Endothelial cell of umbilical vein (primary cell): ENCODE measurements at regions not wholly inside any gene's neighbourhood (a gene's known extent, or its start where the extent isn't known, plus 50 kb on each side); places are given as distances from the start of the nearest gene placed in this dataset.

Experiments
- BruUV-seq: library from RNA; stranded (reverse); fragments of 400-500 nt; replicated peaks from 2 replicates; lab custom pipeline; 2021; lab: Mats Ljungman, UMichigan
- CTCF ChIA-PET: fragments of 300-600, 350-600 bp; sonication (Branson Sonifier 250); formaldehyde crosslinking; loops from one replicate; lab custom pipeline; 2021; ENCODE audit warnings: antibody characterized with exemption, inconsistent platforms; lab: Charles Lee
- POLR2A ChIA-PET: fragments of 300-600, 350-600 bp; sonication (Branson Sonifier 250); formaldehyde crosslinking; loops from one replicate; lab custom pipeline; 2021; ENCODE audit warnings: antibody characterized with exemption, inconsistent platforms; lab: Charles Lee
- DNase-seq: peaks from one replicate; pipeline ENCODE4 v3.0.0-alpha.2; 2011; ENCODE audit warnings: low read depth, low spot score
- FAIRE-seq: peaks from 2 replicates; lab custom pipeline; 2011; peaks lifted over from hg19 to GRCh38; lab: Jason Lieb, UNC
- H2AFZ ChIP-seq: 2 replicates; pipeline ENCODE4 v1.6.0; 2012; ENCODE audit warnings: low read depth, low read length, control low read depth, inconsistent platforms
- H3K27ac ChIP-seq: 2 replicates; pipeline ENCODE4 v1.5.1; 2011; ENCODE audit warnings: low read depth, mild to moderate bottlenecking, control low read depth, low read length, moderate library complexity; ENCODE audit not compliant: insufficient read depth
- H3K27me3 ChIP-seq, 2 experiments: 2 replicates each; pipeline versions ENCODE4 v1.6.0 to v1.6.1; 2011; ENCODE audit warnings: low read length in 2 of 2, mixed read lengths in 1 of 2; ENCODE audit not compliant: control insufficient read depth in 2 of 2, insufficient read depth in 2 of 2
- H3K36me3 ChIP-seq, 2 experiments: 2 replicates in 1 of 2; 3 replicates in 1 of 2; pipeline ENCODE4 v1.5.1; 2011; ENCODE audit warnings: low read length in 2 of 2, mild to moderate bottlenecking in 1 of 2, moderate library complexity in 1 of 2; ENCODE audit not compliant: control insufficient read depth in 2 of 2, insufficient read depth in 2 of 2; ENCODE audit errors: extremely low read depth in 1 of 2
- H3K4me1 ChIP-seq: 3 replicates; pipeline ENCODE4 v1.5.1; 2011; ENCODE audit warnings: mild to moderate bottlenecking, low read length; ENCODE audit not compliant: control insufficient read depth, insufficient read depth; ENCODE audit errors: extremely low read depth
- H3K4me2 ChIP-seq: 2 replicates; pipeline ENCODE4 v1.6.1; 2011; ENCODE audit warnings: low read length, control low read depth, mixed read lengths; ENCODE audit not compliant: insufficient read depth
- H3K4me3 ChIP-seq, 3 experiments: fragments of 200-600 bp in 1 of 3; sonication (generic), shearing (Covaris generic) in 1 of 3; replicated peaks in 1 of 3; 2 replicates each; pipeline ENCODE4 v1.5.1; 2011 to 2016; ENCODE audit warnings: control low read depth in 3 of 3, low read length in 3 of 3, mild to moderate bottlenecking in 2 of 3, inconsistent platforms in 1 of 3, low read depth in 1 of 3, moderate library complexity in 1 of 3; ENCODE audit not compliant: insufficient read depth in 1 of 3
- H3K79me2 ChIP-seq: 2 replicates; pipeline ENCODE4 v1.6.0; 2012; ENCODE audit warnings: low read length, inconsistent platforms; ENCODE audit not compliant: control insufficient read depth, insufficient read depth
- H3K9ac ChIP-seq: replicated peaks from 2 replicates; pipeline ENCODE3; 2011; ENCODE audit warnings: low read length, control low read depth; ENCODE audit not compliant: insufficient read depth; ENCODE audit errors: extremely low read depth
- H3K9me1 ChIP-seq: replicated peaks from 3 replicates; pipeline ENCODE4 v1.6.0; 2011; ENCODE audit warnings: mild to moderate bottlenecking, low read length; ENCODE audit not compliant: control insufficient read depth, insufficient read depth; ENCODE audit errors: extremely low read depth
- H3K9me3 ChIP-seq: replicated peaks from 2 replicates; pipeline ENCODE4 v1.5.1; 2012; ENCODE audit warnings: low read length, inconsistent platforms; ENCODE audit not compliant: control insufficient read depth, insufficient read depth
- H4K20me1 ChIP-seq: replicated peaks from 2 replicates; pipeline ENCODE3; 2011; ENCODE audit warnings: mild to moderate bottlenecking, low read length; ENCODE audit not compliant: control insufficient read depth, insufficient read depth; ENCODE audit errors: extremely low read depth
- EZH2 ChIP-seq: IDR thresholded peaks from 2 replicates; pipeline ENCODE4 v1.6.1; 2012; ENCODE audit warnings: borderline replicate concordance, low read depth, mild to moderate bottlenecking, moderate library complexity, low read length, inconsistent platforms; ENCODE audit not compliant: severe bottlenecking
- FOS ChIP-seq: IDR thresholded peaks from 2 replicates; pipeline ENCODE4 v1.6.1; 2011; ENCODE audit warnings: mild to moderate bottlenecking, low read length, moderate library complexity, borderline replicate concordance; ENCODE audit not compliant: insufficient read depth
- GATA2 ChIP-seq: IDR thresholded peaks from 2 replicates; pipeline ENCODE4 v1.7.0; 2011; ENCODE audit warnings: low read depth, mild to moderate bottlenecking, moderate library complexity, mixed read lengths, low read length; ENCODE audit not compliant: insufficient read length, insufficient read depth
- JUN ChIP-seq: IDR thresholded peaks from 2 replicates; pipeline ENCODE4 v1.6.1; 2011; ENCODE audit warnings: borderline replicate concordance, low read depth; ENCODE audit not compliant: insufficient read length, insufficient read depth
- MYC ChIP-seq: IDR thresholded peaks from one replicate; pipeline ENCODE4 v1.6.1; 2011; ENCODE audit warnings: mild to moderate bottlenecking, low read depth, low read length
- POLR2A ChIP-seq: IDR thresholded peaks from 2 replicates; pipeline ENCODE4 v1.6.1; 2012; ENCODE audit warnings: low read depth, mild to moderate bottlenecking, control low read depth, low read length
- POLR2AphosphoS5 ChIP-seq: IDR thresholded peaks from 2 replicates; pipeline ENCODE4 v1.6.1; 2012; ENCODE audit warnings: low read depth, mild to moderate bottlenecking, control low read depth, low read length, moderate library complexity; ENCODE audit not compliant: insufficient read depth
- dilution Hi-C: fragments of 300-500 bp; cut with MboI; formaldehyde crosslinking; loops from one replicate; pipeline ENCODE4 v1.15.0; 2019; ENCODE audit warnings: low sequenced_read_pairs; ENCODE audit not compliant: extremely low pct_ligation_motif_present
- intact Hi-C: fragments of 100-400 bp; cut with micrococcal nuclease; formaldehyde crosslinking; loops from one replicate; pipeline ENCODE4 v1.10.0; 2022
- TF ChIP-seq, protein P1 (sequence below): IDR thresholded peaks from 2 replicates; pipeline ENCODE4 v1.6.1; 2011; ENCODE audit not compliant: insufficient read depth, insufficient read length
- TF ChIP-seq, protein P2 (sequence below), 2 donors: IDR thresholded peaks; 1 replicate in 1 of 2; 2 replicates in 1 of 2; pipeline ENCODE4 v1.5.1; 2011; ENCODE audit warnings: low read length in 2 of 2, mild to moderate bottlenecking in 2 of 2, moderate library complexity in 2 of 2, control low read depth in 1 of 2, inconsistent platforms in 1 of 2, low read depth in 1 of 2; ENCODE audit not compliant: insufficient read depth in 1 of 2; ENCODE audit errors: extremely low read depth in 1 of 2

DNA sequence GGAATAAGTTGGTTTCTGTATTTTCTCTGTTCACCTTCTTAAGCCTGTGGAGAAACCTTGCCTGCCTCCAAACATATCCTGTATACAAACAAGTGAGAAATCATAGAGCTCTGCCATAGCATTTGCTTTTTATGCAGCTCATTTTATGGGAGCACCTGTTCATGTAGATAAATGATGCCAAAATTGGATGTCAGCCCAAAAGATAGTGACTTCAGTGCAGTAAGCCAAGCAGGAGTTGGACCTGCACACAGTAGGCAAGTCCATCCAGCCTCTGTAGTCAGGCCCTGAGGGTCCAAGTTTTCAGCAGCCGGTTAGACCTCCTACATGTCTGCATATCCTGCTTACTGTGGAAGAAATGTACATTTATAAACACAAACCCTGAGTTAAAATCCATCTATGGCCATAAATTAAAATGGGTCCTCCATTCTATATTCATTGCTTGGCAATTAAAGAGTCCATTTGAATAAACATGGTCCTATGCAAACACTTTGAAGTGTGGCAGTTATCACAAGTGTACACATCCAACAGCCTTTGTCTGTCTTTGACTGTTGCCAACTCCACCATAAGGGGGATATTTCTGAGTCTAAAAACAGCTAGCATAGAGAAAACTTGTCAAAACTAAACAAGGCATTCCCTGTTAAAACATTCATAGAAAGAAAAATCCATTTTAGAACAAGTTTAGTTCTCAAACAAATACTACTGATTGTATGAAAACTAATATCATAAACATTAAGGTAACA lies 847.8 kb downstream of the RPS29 start:
- H3K4me1 ChIP-seq: no peaks in the 10 kb centered on the region
- TF ChIP-seq, protein P1, sequence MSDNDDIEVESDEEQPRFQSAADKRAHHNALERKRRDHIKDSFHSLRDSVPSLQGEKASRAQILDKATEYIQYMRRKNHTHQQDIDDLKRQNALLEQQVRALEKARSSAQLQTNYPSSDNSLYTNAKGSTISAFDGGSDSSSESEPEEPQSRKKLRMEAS: no peak
- TF ChIP-seq, protein P2, sequence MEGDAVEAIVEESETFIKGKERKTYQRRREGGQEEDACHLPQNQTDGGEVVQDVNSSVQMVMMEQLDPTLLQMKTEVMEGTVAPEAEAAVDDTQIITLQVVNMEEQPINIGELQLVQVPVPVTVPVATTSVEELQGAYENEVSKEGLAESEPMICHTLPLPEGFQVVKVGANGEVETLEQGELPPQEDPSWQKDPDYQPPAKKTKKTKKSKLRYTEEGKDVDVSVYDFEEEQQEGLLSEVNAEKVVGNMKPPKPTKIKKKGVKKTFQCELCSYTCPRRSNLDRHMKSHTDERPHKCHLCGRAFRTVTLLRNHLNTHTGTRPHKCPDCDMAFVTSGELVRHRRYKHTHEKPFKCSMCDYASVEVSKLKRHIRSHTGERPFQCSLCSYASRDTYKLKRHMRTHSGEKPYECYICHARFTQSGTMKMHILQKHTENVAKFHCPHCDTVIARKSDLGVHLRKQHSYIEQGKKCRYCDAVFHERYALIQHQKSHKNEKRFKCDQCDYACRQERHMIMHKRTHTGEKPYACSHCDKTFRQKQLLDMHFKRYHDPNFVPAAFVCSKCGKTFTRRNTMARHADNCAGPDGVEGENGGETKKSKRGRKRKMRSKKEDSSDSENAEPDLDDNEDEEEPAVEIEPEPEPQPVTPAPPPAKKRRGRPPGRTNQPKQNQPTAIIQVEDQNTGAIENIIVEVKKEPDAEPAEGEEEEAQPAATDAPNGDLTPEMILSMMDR (IDR thresholded peaks at IDR 0.05; ENCODE audit: extremely low read depth in 1 of 2, insufficient read depth in 1 of 2, low read depth in 1 of 2, low read length in 2 of 2): no peak
- TF ChIP-seq POLR2AphosphoS5 (no peak), MYC (no peak), GATA2 (no peak), EZH2 (no peak), JUN (no peak), POLR2A (no peak), FOS (no peak)
- BruUV-seq: no TSS peak
- no peaks in the 10 kb centered on the region for H3K9me1 ChIP-seq
- intact Hi-C loops: no loop called here
- dilution Hi-C loops: no loop called here
- no peak overlapping the region for H3K4me2 ChIP-seq
- H3K9ac ChIP-seq: no peak overlapping the region
- no peak for DNase-seq
- ChIA-PET CTCF (no interaction called here), POLR2A (no interaction called here)
- H3K27me3 ChIP-seq: no peaks in the 10 kb centered on the region
- no peak overlapping the region for H2AFZ ChIP-seq
- H3K4me3 ChIP-seq: no peak overlapping the region
- H3K79me2 ChIP-seq: no peaks in the 10 kb centered on the region
- H4K20me1 ChIP-seq: no peaks in the 10 kb centered on the region
- peaks cover 3% of the 10 kb centered on the region for H3K9me3 ChIP-seq
- H3K36me3 ChIP-seq: no peaks in the 10 kb centered on the region
- FAIRE-seq: no peak
- no peak overlapping the region for H3K27ac ChIP-seq
